Keratinocyte (primary cell): ENCODE measurements at regions not wholly inside any gene's neighbourhood (a gene's known extent, or its start where the extent isn't known, plus 50 kb on each side); places are given as distances from the start of the nearest gene placed in this dataset.
A peak's percentile ranks its signal among the peaks of the same experiment; 100 is the strongest.

Source experiments
- DNase-seq: peaks from one replicate; pipeline ENCODE4 v3.0.0-alpha.2; 2011; ENCODE audit warnings: low read depth, missing footprints, low spot score
- FAIRE-seq: peaks from 2 replicates; lab custom pipeline; 2011; peaks lifted over from hg19 to GRCh38; lab: Jason Lieb, UNC
- H2AFZ ChIP-seq: 2 replicates; pipeline ENCODE4 v1.6.0; 2012; ENCODE audit warnings: low read length, control low read depth, inconsistent platforms; ENCODE audit not compliant: control insufficient read depth
- H3K27ac ChIP-seq: 2 replicates; pipeline ENCODE4 v1.5.1; 2011; ENCODE audit warnings: low read length; ENCODE audit not compliant: control insufficient read depth, insufficient read depth
- H3K27me3 ChIP-seq: 3 replicates; pipeline ENCODE4 v1.6.0; 2011; ENCODE audit warnings: low read length; ENCODE audit not compliant: control insufficient read depth, insufficient read depth; ENCODE audit errors: extremely low read depth
- H3K36me3 ChIP-seq, 2 experiments: 2 replicates in 1 of 2; 3 replicates in 1 of 2; pipeline ENCODE4 v1.5.1; 2011; ENCODE audit warnings: low read length in 2 of 2, mild to moderate bottlenecking in 1 of 2; ENCODE audit not compliant: control insufficient read depth in 2 of 2, insufficient read depth in 2 of 2; ENCODE audit errors: extremely low read depth in 1 of 2
- H3K4me1 ChIP-seq: 3 replicates; pipeline ENCODE4 v1.5.1; 2011; ENCODE audit warnings: low read length; ENCODE audit not compliant: control insufficient read depth, insufficient read depth; ENCODE audit errors: extremely low read depth
- H3K4me2 ChIP-seq: 3 replicates; pipeline ENCODE4 v1.6.0; 2011; ENCODE audit warnings: low read depth, low read length; ENCODE audit not compliant: control insufficient read depth, insufficient read depth; ENCODE audit errors: extremely low read depth
- H3K4me3 ChIP-seq, 3 experiments: fragments of 200-600 bp in 1 of 3; sonication (generic) in 1 of 3; 2 replicates in 2 of 3; 3 replicates in 1 of 3; pipeline ENCODE4 v1.5.1; 2011 to 2016; ENCODE audit warnings: low read length in 3 of 3, mild to moderate bottlenecking in 3 of 3, control low read depth in 2 of 3, inconsistent platforms in 1 of 3, low read depth in 1 of 3, mixed read lengths in 1 of 3, mixed run types in 1 of 3, moderate library complexity in 1 of 3; ENCODE audit not compliant: control insufficient read depth in 2 of 3, insufficient read depth in 2 of 3; ENCODE audit errors: extremely low read depth in 1 of 3
- H3K79me2 ChIP-seq: 2 replicates; pipeline ENCODE4 v1.6.0; 2012; ENCODE audit warnings: low read length; ENCODE audit not compliant: control insufficient read depth, insufficient read depth
- H3K9ac ChIP-seq: 3 replicates; pipeline ENCODE4 v1.6.0; 2011; ENCODE audit warnings: low read length; ENCODE audit not compliant: control insufficient read depth, insufficient read depth; ENCODE audit errors: extremely low read depth
- H3K9me1 ChIP-seq: 3 replicates; pipeline ENCODE4 v1.6.0; 2011; ENCODE audit warnings: low read length; ENCODE audit not compliant: control insufficient read depth, insufficient read depth; ENCODE audit errors: extremely low read depth
- H3K9me3 ChIP-seq: 2 replicates; pipeline ENCODE4 v1.5.1; 2012; ENCODE audit warnings: low read depth, low read length; ENCODE audit not compliant: control insufficient read depth
- H4K20me1 ChIP-seq: 3 replicates; pipeline ENCODE4 v1.6.0; 2011; ENCODE audit warnings: low read length; ENCODE audit not compliant: control insufficient read depth, insufficient read depth; ENCODE audit errors: extremely low read depth
- EZH2 ChIP-seq: IDR thresholded peaks from one replicate; pipeline ENCODE4 v1.6.1; 2012; ENCODE audit warnings: inconsistent platforms, mild to moderate bottlenecking, low read length, moderate library complexity
- dilution Hi-C: fragments of 300-500 bp; cut with MboI; formaldehyde crosslinking; loops from one replicate; pipeline ENCODE4 v1.7.0; 2020; ENCODE audit warnings: low sequenced_read_pairs; ENCODE audit not compliant: extremely low pct_ligation_motif_present
- TF ChIP-seq, protein P1 (sequence below), 3 experiments: IDR thresholded peaks in 1 of 3; conservative IDR thresholded peaks in 1 of 3; optimal IDR thresholded peaks in 1 of 3; 2 replicates in 2 of 3; 3 replicates in 1 of 3; pipeline versions ENCODE3 to v1.5.1; 2011; ENCODE audit warnings: low read length in 3 of 3, mild to moderate bottlenecking in 3 of 3, moderate library complexity in 2 of 3, control low read depth in 1 of 3, inconsistent platforms in 1 of 3; ENCODE audit not compliant: insufficient read depth in 2 of 3; ENCODE audit errors: extremely low read depth in 1 of 3

DNA sequence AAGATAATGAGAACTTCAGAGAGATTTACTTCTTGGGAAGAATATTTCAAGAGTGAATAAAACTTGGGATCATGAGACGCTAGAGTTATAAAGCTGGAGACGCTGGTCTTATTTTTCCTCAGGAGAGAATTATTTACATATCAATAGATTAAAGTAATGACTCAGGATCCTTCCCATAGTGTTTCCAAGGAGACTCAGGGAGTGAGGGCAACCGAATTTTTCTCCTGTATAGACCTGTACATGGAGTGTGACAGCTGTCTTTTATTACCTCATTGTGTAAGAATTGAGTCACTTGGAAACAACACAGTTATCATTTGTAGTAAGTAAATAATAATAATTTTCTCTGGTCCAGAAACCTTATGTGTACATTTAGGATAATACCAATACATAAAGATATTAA lies 1905.5 kb downstream of the OLFM4 start:
- Histone ChIP-seq H3K4me3 (no peak overlapping the region), H3K9ac (peak overlapping the region; percentile 41), H3K4me1 (no peaks in the 10 kb centered on the region), H3K9me3 (no peaks in the 10 kb centered on the region), H3K27me3 (no peaks in the 10 kb centered on the region), H3K36me3 (no peaks in the 10 kb centered on the region), H3K79me2 (no peaks in the 10 kb centered on the region), H3K9me1 (no peaks in the 10 kb centered on the region), H3K27ac (no peak overlapping the region), H3K4me2 (no peak overlapping the region), H2AFZ (no peak overlapping the region), H4K20me1 (no peaks in the 10 kb centered on the region)
- DNase-seq: peak; percentile 25
- no peak for FAIRE-seq
- TF ChIP-seq EZH2: no peak
- TF ChIP-seq, protein P1, sequence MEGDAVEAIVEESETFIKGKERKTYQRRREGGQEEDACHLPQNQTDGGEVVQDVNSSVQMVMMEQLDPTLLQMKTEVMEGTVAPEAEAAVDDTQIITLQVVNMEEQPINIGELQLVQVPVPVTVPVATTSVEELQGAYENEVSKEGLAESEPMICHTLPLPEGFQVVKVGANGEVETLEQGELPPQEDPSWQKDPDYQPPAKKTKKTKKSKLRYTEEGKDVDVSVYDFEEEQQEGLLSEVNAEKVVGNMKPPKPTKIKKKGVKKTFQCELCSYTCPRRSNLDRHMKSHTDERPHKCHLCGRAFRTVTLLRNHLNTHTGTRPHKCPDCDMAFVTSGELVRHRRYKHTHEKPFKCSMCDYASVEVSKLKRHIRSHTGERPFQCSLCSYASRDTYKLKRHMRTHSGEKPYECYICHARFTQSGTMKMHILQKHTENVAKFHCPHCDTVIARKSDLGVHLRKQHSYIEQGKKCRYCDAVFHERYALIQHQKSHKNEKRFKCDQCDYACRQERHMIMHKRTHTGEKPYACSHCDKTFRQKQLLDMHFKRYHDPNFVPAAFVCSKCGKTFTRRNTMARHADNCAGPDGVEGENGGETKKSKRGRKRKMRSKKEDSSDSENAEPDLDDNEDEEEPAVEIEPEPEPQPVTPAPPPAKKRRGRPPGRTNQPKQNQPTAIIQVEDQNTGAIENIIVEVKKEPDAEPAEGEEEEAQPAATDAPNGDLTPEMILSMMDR (optimal IDR thresholded peaks at IDR 0.05 in 1 of 3, IDR thresholded peaks at IDR 0.05 in 1 of 3, conservative IDR thresholded peaks at IDR 0.05 in 1 of 3; ENCODE audit: extremely low read depth in 1 of 3, insufficient read depth in 2 of 3, low read length in 3 of 3): no peak
- dilution Hi-C loops: no loop called here

DNA sequence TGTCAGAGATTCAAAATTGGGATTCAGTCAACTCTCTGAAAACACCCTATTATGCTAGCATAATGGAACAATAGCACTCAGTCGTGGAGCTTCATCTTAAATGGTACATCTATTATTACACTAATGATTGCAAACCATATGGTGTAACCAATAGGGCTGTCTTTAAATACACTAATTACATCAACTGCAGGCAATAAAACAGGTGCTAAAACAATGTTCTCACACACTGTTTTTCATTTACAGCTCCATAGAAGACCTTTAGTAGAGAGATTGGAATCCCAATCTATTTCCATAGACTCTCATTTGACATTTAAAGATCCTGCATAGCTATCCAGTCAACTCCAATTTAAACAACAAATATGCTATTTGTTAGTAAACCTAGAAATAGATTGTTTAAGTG lies 1917.4 kb downstream of the OLFM4 start:
- Histone ChIP-seq H3K27ac (no peak overlapping the region), H3K9me1 (no peaks in the 10 kb centered on the region), H3K4me1 (no peaks in the 10 kb centered on the region), H3K4me3 (no peak overlapping the region), H3K79me2 (no peaks in the 10 kb centered on the region), H4K20me1 (no peaks in the 10 kb centered on the region), H3K4me2 (no peak overlapping the region), H3K9ac (no peak overlapping the region), H3K9me3 (no peaks in the 10 kb centered on the region), H3K27me3 (no peaks in the 10 kb centered on the region), H3K36me3 (no peaks in the 10 kb centered on the region), H2AFZ (no peak overlapping the region)
- TF ChIP-seq EZH2: no peak
- TF ChIP-seq, protein P1 (optimal IDR thresholded peaks at IDR 0.05 in 1 of 3, IDR thresholded peaks at IDR 0.05 in 1 of 3, conservative IDR thresholded peaks at IDR 0.05 in 1 of 3; ENCODE audit: extremely low read depth in 1 of 3, insufficient read depth in 2 of 3, low read length in 3 of 3): no peak
- dilution Hi-C loops: no loop called here
- FAIRE-seq (no peak), DNase-seq (no peak)
